ENCODE measurements at regions not wholly inside any gene's neighbourhood (a gene's known extent, or its start where the extent isn't known, plus 50 kb on each side); places are given as distances from the start of the nearest gene placed in this dataset.

DNA sequence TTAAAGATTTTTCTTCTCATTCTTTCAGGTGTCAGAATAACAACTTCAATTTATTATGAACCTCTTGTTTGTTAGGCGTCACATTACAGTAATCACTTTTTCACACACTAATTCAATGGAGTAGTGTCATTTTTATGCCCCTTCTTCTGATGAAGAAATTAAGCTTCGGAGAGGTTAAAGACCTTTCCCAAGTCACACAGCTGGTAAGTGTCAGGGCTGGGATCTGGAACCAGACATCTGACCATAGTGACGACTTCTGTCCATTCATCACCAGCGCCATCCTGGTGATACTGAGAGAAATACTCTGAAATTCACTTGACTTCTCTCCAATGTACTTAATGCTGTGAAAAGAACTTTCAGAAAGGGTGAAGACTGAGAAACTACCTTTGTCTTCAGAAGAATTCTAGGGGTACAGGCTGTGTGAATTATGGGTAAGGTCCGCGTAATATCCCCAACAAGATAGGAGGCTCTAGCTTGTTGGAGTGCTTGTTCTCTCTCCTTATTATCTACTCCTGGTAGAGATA is 173.8 kb downstream of the GAS1 start:
- no peak overlapping the region for H3K4me3 ChIP-seq (ENCODE audit: low read depth, low read length)
- H3K9me3 ChIP-seq: no peaks in the 10 kb centered on the region
- no peaks in the 10 kb centered on the region for H3K36me3 ChIP-seq
- TF ChIP-seq, protein P1, sequence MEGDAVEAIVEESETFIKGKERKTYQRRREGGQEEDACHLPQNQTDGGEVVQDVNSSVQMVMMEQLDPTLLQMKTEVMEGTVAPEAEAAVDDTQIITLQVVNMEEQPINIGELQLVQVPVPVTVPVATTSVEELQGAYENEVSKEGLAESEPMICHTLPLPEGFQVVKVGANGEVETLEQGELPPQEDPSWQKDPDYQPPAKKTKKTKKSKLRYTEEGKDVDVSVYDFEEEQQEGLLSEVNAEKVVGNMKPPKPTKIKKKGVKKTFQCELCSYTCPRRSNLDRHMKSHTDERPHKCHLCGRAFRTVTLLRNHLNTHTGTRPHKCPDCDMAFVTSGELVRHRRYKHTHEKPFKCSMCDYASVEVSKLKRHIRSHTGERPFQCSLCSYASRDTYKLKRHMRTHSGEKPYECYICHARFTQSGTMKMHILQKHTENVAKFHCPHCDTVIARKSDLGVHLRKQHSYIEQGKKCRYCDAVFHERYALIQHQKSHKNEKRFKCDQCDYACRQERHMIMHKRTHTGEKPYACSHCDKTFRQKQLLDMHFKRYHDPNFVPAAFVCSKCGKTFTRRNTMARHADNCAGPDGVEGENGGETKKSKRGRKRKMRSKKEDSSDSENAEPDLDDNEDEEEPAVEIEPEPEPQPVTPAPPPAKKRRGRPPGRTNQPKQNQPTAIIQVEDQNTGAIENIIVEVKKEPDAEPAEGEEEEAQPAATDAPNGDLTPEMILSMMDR (IDR thresholded peaks at IDR 0.05; ENCODE audit: low read depth, low read length): no peak
- no peak for DNase-seq
- H3K4me1 ChIP-seq: no peaks in the 10 kb centered on the region
- H3K27me3 ChIP-seq: no peaks in the 10 kb centered on the region; the same call in 1 of the 2 replicates

DNA sequence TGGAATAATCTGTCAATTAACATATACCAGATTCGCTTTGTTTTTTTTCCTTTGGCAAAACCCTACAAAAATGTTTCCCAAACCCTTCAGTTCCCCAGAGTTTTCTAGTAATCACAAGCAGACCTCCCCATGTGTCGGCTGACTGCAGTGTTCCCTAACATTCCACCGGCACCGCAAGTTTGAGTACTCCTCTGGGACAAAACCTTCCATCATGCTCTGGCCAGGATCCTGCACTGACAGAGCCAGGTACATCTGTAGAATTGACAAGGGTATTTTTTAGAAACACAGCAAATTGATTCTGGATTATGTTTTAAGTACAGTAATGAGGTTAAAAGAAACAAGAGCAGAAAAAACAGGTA is 174.7 kb downstream of the GAS1 start:
- H3K27me3 ChIP-seq: no peaks in the 10 kb centered on the region; the same call in 1 of the 2 replicates
- no peaks in the 10 kb centered on the region for H3K4me1 ChIP-seq
- TF ChIP-seq, protein P1 (IDR thresholded peaks at IDR 0.05; ENCODE audit: low read depth, low read length): no peak

DNA sequence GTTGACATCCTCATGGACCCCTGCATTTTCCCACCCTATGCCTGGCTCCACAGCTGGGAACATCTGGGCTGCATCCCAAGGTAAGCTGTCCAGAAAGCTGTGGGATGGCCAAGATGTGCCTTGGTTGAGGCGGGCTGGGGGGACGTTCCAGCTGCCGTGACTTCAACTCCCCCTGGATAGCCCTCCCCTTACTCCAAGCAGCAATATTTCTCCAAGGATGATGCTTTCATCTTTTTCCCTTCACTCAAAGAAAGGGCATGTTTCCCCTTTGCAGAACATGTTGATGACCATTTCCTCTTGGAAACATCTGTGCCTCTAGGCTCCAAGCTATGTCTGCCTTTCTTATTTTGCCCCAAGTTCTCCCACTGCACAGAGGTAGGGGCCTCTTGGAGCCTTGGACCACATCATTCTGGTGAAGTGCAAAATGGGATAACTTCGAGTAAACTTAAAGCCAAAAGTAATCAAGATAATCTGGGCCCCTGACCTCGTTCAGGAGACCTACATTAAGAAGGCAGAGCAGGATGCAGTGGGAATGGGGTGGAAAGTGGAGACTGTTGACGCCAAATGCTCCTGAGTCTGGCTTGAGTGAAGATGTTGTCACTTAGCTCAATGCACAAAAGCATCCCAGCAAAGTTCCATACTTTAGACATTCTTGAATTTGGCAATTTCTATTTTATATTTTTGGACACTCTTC is 175.2 kb downstream of the GAS1 start:
- Histone ChIP-seq H3K9me3 (no peaks in the 10 kb centered on the region), H3K27me3 (no peaks in the 10 kb centered on the region; the same call in 1 of the 2 replicates), H3K4me1 (no peaks in the 10 kb centered on the region), H3K36me3 (no peaks in the 10 kb centered on the region), H3K4me3 (ENCODE audit: low read depth, low read length) (no peak overlapping the region)
- no peak for DNase-seq
- TF ChIP-seq, protein P1 (IDR thresholded peaks at IDR 0.05; ENCODE audit: low read depth, low read length): no peak

More for the DNA sequence above, 174.7 kb downstream of the GAS1 start:
- no peak for DNase-seq
- H3K4me3 ChIP-seq (ENCODE audit: low read depth, low read length): no peak overlapping the region
- H3K36me3 ChIP-seq: no peaks in the 10 kb centered on the region
- H3K9me3 ChIP-seq: no peaks in the 10 kb centered on the region

DNA sequence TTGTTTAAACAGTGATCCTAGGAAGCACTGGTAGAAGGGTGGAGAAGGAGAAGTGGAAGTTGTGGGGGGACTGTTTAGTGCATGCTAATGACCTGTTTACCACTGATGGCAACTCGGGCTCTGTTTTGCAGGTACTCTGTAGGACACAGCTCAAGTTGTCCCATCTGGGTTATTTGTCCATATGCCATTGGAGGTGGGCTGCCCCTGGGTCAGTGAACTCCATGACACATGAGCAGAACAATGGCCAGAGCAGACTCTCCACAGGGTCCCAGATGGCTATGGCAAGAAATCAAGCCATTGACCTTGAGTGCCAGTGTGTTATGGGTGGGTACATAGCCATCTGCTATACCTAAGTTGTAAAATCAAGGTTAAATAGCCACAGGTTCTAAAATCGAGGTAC is 175.9 kb downstream of the GAS1 start:
- Histone ChIP-seq H3K4me3 (ENCODE audit: low read depth, low read length) (no peak overlapping the region), H3K4me1 (no peaks in the 10 kb centered on the region), H3K9me3 (no peaks in the 10 kb centered on the region), H3K36me3 (no peaks in the 10 kb centered on the region), H3K27me3 (no peaks in the 10 kb centered on the region; the same call in 1 of the 2 replicates)
- TF ChIP-seq, protein P1 (IDR thresholded peaks at IDR 0.05; ENCODE audit: low read depth, low read length): no peak
- no peak for DNase-seq

DNA sequence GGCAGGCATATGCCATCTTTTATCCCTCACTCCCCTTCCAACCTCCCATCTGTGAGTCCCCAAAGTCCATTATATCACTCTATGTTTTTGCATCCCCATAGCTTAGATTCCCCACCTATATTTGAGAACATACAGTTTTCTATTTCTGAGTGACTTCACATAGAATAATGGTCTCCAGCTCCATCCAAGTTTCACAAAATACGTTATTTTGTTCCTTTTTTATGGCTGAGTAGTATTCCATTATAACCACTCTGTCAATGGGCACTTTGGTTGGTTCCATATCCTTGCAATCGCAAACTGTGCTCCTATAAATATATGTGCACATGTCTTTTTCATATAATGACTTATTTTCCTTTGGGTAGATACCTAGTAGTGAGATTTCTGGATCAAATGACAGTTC is 178.6 kb downstream of the GAS1 start:
- no peaks in the 10 kb centered on the region for H3K36me3 ChIP-seq
- no peaks in the 10 kb centered on the region for H3K9me3 ChIP-seq
- H3K27me3 ChIP-seq: no peaks in the 10 kb centered on the region; the same call in 1 of the 2 replicates
- H3K4me1 ChIP-seq: no peaks in the 10 kb centered on the region
- DNase-seq: no peak
- no peak overlapping the region for H3K4me3 ChIP-seq (ENCODE audit: low read depth, low read length)
- TF ChIP-seq, protein P1 (IDR thresholded peaks at IDR 0.05; ENCODE audit: low read depth, low read length): no peak

DNA sequence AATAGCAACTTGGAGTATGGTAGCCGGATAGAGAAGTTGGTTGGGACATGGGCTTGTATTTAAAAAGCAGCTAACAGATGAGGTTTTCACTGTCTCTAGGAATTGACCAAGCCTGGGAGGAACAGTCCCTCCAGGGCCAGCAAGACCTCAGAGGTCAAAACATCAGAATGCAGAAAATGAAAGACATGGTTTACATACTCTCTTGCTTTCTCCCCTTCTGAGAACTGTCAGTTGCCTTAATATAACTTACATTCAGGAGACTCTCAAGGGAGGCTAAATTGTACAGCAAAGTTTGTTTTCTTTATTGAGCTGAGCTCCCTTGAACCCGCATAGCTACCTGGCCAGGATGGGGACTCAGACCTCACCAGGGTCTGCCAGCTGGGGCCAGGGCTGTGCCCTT is 179.3 kb downstream of the GAS1 start:
- Histone ChIP-seq H3K4me3 (ENCODE audit: low read depth, low read length) (no peak overlapping the region), H3K36me3 (no peaks in the 10 kb centered on the region), H3K4me1 (no peaks in the 10 kb centered on the region), H3K9me3 (no peaks in the 10 kb centered on the region), H3K27me3 (no peaks in the 10 kb centered on the region; the same call in 1 of the 2 replicates)
- TF ChIP-seq, protein P1 (IDR thresholded peaks at IDR 0.05; ENCODE audit: low read depth, low read length): no peak
- no peak for DNase-seq
